ENCODE measurements at regions not wholly inside any gene's neighbourhood (a gene's known extent, or its start where the extent isn't known, plus 50 kb on each side); places are given as distances from the start of the nearest gene placed in this dataset.

GRCh38 chr6:67870321-67870720 is 764.8 kb upstream of the ADGRB3 start:
- no TSS peak for BruUV-seq (replicated peaks)
- Histone ChIP-seq H3K4me3 (replicated peaks in 1 of 3; ENCODE audit: insufficient read depth in 1 of 3, low read depth in 1 of 3, low read length in 3 of 3) (no peak overlapping the region), H3K9me3 (replicated peaks; ENCODE audit: control insufficient read depth, insufficient read depth, low read length) (no peaks in the 10 kb centered on the region), H2AFZ (ENCODE audit: low read depth, low read length) (no peak overlapping the region), H3K9me1 (replicated peaks; ENCODE audit: control insufficient read depth, extremely low read depth, insufficient read depth, low read length) (no peaks in the 10 kb centered on the region), H3K9ac (replicated peaks; ENCODE audit: extremely low read depth, insufficient read depth, low read length) (no peak overlapping the region), H3K27ac (ENCODE audit: insufficient read depth, low read depth, low read length) (no peak overlapping the region), H3K4me1 (ENCODE audit: control insufficient read depth, extremely low read depth, insufficient read depth, low read length) (no peaks in the 10 kb centered on the region), H3K4me2 (ENCODE audit: insufficient read depth, low read length) (no peak overlapping the region), H3K27me3 (ENCODE audit: control insufficient read depth in 2 of 2, insufficient read depth in 2 of 2, low read length in 2 of 2) (no peaks in the 10 kb centered on the region), H3K79me2 (ENCODE audit: control insufficient read depth, insufficient read depth, low read length) (no peaks in the 10 kb centered on the region), H3K36me3 (ENCODE audit: control insufficient read depth in 2 of 2, extremely low read depth in 1 of 2, insufficient read depth in 2 of 2, low read length in 2 of 2) (no peaks in the 10 kb centered on the region), H4K20me1 (replicated peaks; ENCODE audit: control insufficient read depth, extremely low read depth, insufficient read depth, low read length) (no peaks in the 10 kb centered on the region)
- CTCF ChIA-PET = no interaction called here
- intact Hi-C loops (cut with micrococcal nuclease) = no loop called here
- TF ChIP-seq FOS (IDR thresholded peaks at IDR 0.05; ENCODE audit: borderline replicate concordance, insufficient read depth, low read length) = no peak
- TF ChIP-seq JUN (IDR thresholded peaks at IDR 0.05; ENCODE audit: borderline replicate concordance, insufficient read depth, insufficient read length, low read depth) = no peak
- no peak for DNase-seq (ENCODE audit: low read depth, low spot score)
- dilution Hi-C loops (cut with MboI; ENCODE audit: extremely low pct_ligation_motif_present, low sequenced_read_pairs) = no loop called here
- no peak for FAIRE-seq
- POLR2A ChIA-PET = no interaction called here

DNA sequence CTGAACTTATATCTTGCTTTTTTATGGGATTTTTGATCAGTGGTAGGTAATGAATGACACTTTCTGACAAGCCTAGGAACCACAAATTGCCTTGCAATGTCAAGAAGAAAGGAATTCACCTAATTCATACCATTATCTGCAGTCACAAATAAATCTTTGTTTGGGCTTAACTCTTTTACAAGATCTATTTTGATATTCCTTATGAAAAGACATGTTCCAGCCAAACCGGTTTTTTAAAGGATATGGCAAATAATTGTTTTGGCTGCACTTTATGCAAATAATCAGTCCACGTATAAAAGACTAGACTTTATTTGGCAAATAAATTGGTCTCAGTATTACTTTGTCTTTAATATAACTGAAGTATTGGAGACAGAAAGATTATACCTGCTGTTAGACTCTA is 771.7 kb upstream of the ADGRB3 start:
- BruUV-seq (replicated peaks) = no TSS peak
- Histone ChIP-seq H3K4me1 (ENCODE audit: control insufficient read depth, extremely low read depth, insufficient read depth, low read length) (no peaks in the 10 kb centered on the region), H4K20me1 (replicated peaks; ENCODE audit: control insufficient read depth, extremely low read depth, insufficient read depth, low read length) (no peaks in the 10 kb centered on the region), H2AFZ (ENCODE audit: low read depth, low read length) (no peak overlapping the region), H3K4me3 (replicated peaks in 1 of 3; ENCODE audit: insufficient read depth in 1 of 3, low read depth in 1 of 3, low read length in 3 of 3) (no peak overlapping the region), H3K9me3 (replicated peaks; ENCODE audit: control insufficient read depth, insufficient read depth, low read length) (peaks cover 2% of the 10 kb centered on the region), H3K27ac (ENCODE audit: insufficient read depth, low read depth, low read length) (no peak overlapping the region), H3K36me3 (ENCODE audit: control insufficient read depth in 2 of 2, extremely low read depth in 1 of 2, insufficient read depth in 2 of 2, low read length in 2 of 2) (no peaks in the 10 kb centered on the region), H3K9ac (replicated peaks; ENCODE audit: extremely low read depth, insufficient read depth, low read length) (no peak overlapping the region), H3K27me3 (ENCODE audit: control insufficient read depth in 2 of 2, insufficient read depth in 2 of 2, low read length in 2 of 2) (no peaks in the 10 kb centered on the region), H3K4me2 (ENCODE audit: insufficient read depth, low read length) (no peak overlapping the region), H3K9me1 (replicated peaks; ENCODE audit: control insufficient read depth, extremely low read depth, insufficient read depth, low read length) (no peaks in the 10 kb centered on the region), H3K79me2 (ENCODE audit: control insufficient read depth, insufficient read depth, low read length) (no peaks in the 10 kb centered on the region)
- ChIA-PET POLR2A (no interaction called here), CTCF (no interaction called here)
- intact Hi-C loops (cut with micrococcal nuclease) (no loop called here), dilution Hi-C loops (cut with MboI; ENCODE audit: extremely low pct_ligation_motif_present, low sequenced_read_pairs) (no loop called here)
- no peak for FAIRE-seq
- no peak for TF ChIP-seq MYC (IDR thresholded peaks at IDR 0.05; ENCODE audit: low read depth, low read length)
- no peak for TF ChIP-seq JUN (IDR thresholded peaks at IDR 0.05; ENCODE audit: borderline replicate concordance, insufficient read depth, insufficient read length, low read depth)
- DNase-seq (ENCODE audit: low read depth, low spot score) = no peak

All from endothelial cell of umbilical vein (primary cell).